Mesothelial cell of epicardium (in vitro differentiated cells): ENCODE measurements at regions not wholly inside any gene's neighbourhood (a gene's known extent, or its start where the extent isn't known, plus 50 kb on each side); places are given as distances from the start of the nearest gene placed in this dataset.
"Not testable (repeated sequence)": the region's sequence is repeated elsewhere in the genome, so short reads cannot be mapped to it uniquely, and the experiment has no call there.

ENCODE experiments used
- DNase-seq, 2 experiments: peaks; one replicate each; pipeline ENCODE4 v3.0.0; 2021; ENCODE audit warnings: low spot score in 2 of 2; ENCODE audit not compliant: unreplicated experiment in 2 of 2
- H3K27ac Mint-ChIP-seq: 2 replicates; pipeline ENCODE4 v1.8.0; 2021; ENCODE audit warnings: mixed read lengths
- H3K27me3 Mint-ChIP-seq: 2 replicates; pipeline ENCODE4 v1.8.0; 2021; ENCODE audit warnings: low read depth, mixed read lengths
- H3K36me3 Mint-ChIP-seq: 2 replicates; pipeline ENCODE4 v1.8.0; 2021; ENCODE audit warnings: mixed read lengths
- H3K4me1 Mint-ChIP-seq: 2 replicates; pipeline ENCODE4 v1.8.0; 2021; ENCODE audit warnings: mixed read lengths
- H3K4me3 Mint-ChIP-seq: 2 replicates; pipeline ENCODE4 v1.8.0; 2021; ENCODE audit warnings: mild to moderate bottlenecking, moderate library complexity, mixed read lengths
- H3K9me3 Mint-ChIP-seq: 2 replicates; pipeline ENCODE4 v1.8.0; 2021; ENCODE audit warnings: mixed read lengths
- TF ChIP-seq, protein P1 (sequence below): fragments of 200-600 bp; sonication (generic); IDR thresholded peaks from one replicate; pipeline ENCODE4 v1.5.0; 2021; ENCODE audit warnings: antibody characterized with exemption; ENCODE audit not compliant: unreplicated experiment

DNA sequence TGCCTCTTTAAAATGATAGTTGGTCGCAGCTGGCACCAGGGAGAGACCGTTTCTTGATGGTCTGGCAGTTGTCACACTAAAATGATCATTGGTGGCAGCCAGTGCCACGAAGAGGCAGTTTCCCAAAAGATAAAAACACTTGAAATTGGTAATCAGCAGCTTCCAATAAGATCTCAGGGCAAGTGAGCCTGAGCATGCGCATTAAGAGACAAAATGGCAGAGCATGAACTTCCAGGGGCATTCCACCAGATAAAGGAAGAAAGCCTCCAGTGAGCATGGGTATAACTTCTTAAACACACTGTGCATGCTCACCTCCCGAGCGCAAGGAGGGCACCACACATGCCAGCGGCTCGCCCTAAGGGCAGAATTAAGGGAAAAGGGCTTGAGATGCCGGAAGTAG lies 1594.2 kb upstream of the CDH9 start:
- TF ChIP-seq, protein P1, sequence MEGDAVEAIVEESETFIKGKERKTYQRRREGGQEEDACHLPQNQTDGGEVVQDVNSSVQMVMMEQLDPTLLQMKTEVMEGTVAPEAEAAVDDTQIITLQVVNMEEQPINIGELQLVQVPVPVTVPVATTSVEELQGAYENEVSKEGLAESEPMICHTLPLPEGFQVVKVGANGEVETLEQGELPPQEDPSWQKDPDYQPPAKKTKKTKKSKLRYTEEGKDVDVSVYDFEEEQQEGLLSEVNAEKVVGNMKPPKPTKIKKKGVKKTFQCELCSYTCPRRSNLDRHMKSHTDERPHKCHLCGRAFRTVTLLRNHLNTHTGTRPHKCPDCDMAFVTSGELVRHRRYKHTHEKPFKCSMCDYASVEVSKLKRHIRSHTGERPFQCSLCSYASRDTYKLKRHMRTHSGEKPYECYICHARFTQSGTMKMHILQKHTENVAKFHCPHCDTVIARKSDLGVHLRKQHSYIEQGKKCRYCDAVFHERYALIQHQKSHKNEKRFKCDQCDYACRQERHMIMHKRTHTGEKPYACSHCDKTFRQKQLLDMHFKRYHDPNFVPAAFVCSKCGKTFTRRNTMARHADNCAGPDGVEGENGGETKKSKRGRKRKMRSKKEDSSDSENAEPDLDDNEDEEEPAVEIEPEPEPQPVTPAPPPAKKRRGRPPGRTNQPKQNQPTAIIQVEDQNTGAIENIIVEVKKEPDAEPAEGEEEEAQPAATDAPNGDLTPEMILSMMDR, result no peak

GRCh38 chr5:28603869-28604268 lies 1565.5 kb upstream of the CDH9 start:
- Mint-ChIP-seq H3K27ac (no peak overlapping the region), H3K9me3 (peaks cover 24% of the 10 kb centered on the region), H3K4me3 (no peak overlapping the region), H3K4me1 (no peaks in the 10 kb centered on the region), H3K36me3 (no peaks in the 10 kb centered on the region), H3K27me3 (no peaks in the 10 kb centered on the region)
- DNase-seq, result no peak
- TF ChIP-seq, protein P1, result no peak

More for the DNA sequence above, 1594.2 kb upstream of the CDH9 start:
- H3K9me3 Mint-ChIP-seq, result no peaks in the 10 kb centered on the region
- H3K27ac Mint-ChIP-seq, result no peak overlapping the region
- no peak overlapping the region for H3K4me3 Mint-ChIP-seq
- H3K36me3 Mint-ChIP-seq, result no peaks in the 10 kb centered on the region
- H3K4me1 Mint-ChIP-seq, result no peaks in the 10 kb centered on the region
- H3K27me3 Mint-ChIP-seq, result no peaks in the 10 kb centered on the region
- DNase-seq, result no peak

DNA sequence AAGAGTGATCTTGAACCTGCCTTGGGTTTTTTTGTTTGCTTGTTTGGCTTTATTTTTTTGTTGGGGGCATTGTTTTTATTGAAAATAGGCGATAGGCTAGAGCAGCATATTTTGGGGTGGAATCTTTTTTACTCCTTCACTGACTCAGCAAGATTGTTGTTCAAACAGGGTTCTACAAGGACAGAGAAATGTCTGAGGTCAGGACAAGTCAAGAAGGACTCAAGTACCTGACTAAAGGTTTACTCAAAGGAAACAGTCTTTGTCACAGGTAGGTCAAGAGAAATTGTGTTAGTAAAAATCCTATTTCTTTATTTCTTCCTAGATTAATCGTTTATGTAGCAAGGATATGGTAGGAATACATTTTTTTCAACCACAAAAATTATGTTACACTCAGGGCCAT lies 1564.0 kb upstream of the CDH9 start:
- no peak overlapping the region for H3K4me3 Mint-ChIP-seq
- no peaks in the 10 kb centered on the region for H3K4me1 Mint-ChIP-seq

GRCh38 chr5:28596707-28597106 lies 1558.3 kb upstream of the CDH9 start:
- not testable (repeated sequence) for DNase-seq, H3K4me1 Mint-ChIP-seq, H3K4me3 Mint-ChIP-seq, H3K27ac Mint-ChIP-seq, H3K27me3 Mint-ChIP-seq, H3K36me3 Mint-ChIP-seq
- H3K9me3 Mint-ChIP-seq, result peaks cover 14% of the 10 kb centered on the region

More for the DNA sequence above, 1564.0 kb upstream of the CDH9 start:
- peaks cover 14% of the 10 kb centered on the region for H3K9me3 Mint-ChIP-seq
- no peaks in the 10 kb centered on the region for H3K27me3 Mint-ChIP-seq
- TF ChIP-seq, protein P1, result no peak
- DNase-seq, result no peak
- H3K36me3 Mint-ChIP-seq, result no peaks in the 10 kb centered on the region
- H3K27ac Mint-ChIP-seq, result no peak overlapping the region

DNA sequence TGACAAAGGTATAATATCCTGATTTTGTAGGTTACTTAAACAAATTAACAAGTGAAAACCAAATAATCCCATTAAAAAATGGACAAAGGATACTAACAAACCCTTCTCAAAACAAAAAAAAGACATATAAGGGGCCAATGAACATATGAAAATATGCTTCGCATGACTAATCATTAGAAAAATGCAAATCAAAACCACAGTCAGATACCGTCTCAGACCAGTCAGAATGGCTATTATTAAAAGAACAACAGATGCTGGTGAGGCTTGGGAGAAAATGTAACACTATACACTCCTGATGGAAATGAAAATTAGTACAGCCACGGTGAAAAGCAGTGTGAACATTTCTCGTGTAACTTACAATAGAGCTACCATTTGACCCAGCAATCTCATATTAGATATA lies 1542.2 kb upstream of the CDH9 start:
- DNase-seq, result no peak
- no peak overlapping the region for H3K27ac Mint-ChIP-seq
- no peaks in the 10 kb centered on the region for H3K4me1 Mint-ChIP-seq

GRCh38 chr5:28576022-28576421 lies 1537.6 kb upstream of the CDH9 start:
- Mint-ChIP-seq H3K9me3 (peaks cover 46% of the 10 kb centered on the region), H3K27ac (no peak overlapping the region), H3K27me3 (no peaks in the 10 kb centered on the region), H3K36me3 (peaks cover 4% of the 10 kb centered on the region), H3K4me1 (no peaks in the 10 kb centered on the region), H3K4me3 (no peak overlapping the region)
- TF ChIP-seq, protein P1, result no peak
- DNase-seq, result no peak

More for the DNA sequence above, 1542.2 kb upstream of the CDH9 start:
- Mint-ChIP-seq H3K27me3 (no peaks in the 10 kb centered on the region), H3K36me3 (peaks cover 4% of the 10 kb centered on the region), H3K4me3 (no peak overlapping the region), H3K9me3 (peaks cover 47% of the 10 kb centered on the region)
- TF ChIP-seq, protein P1, result no peak
